Fibroblast of lung (primary cell): ENCODE measurements at regions not wholly inside any gene's neighbourhood (a gene's known extent, or its start where the extent isn't known, plus 50 kb on each side); places are given as distances from the start of the nearest gene placed in this dataset.

ENCODE experiments used
- DNase-seq, 2 donors: peaks; one replicate each; pipeline versions ENCODE4 v3.0.0 to v3.0.0-alpha.2; 2010; ENCODE audit warnings: low read depth in 2 of 2
- H2AFZ ChIP-seq: 2 replicates; pipeline ENCODE4 v1.5.1; 2012; ENCODE audit warnings: low read length, control low read depth, inconsistent platforms
- H3K27ac ChIP-seq: 2 replicates; pipeline ENCODE4 v1.5.1; 2011; ENCODE audit warnings: low read length, control low read depth; ENCODE audit not compliant: insufficient read depth
- H3K27me3 ChIP-seq: 2 replicates; pipeline ENCODE4 v1.5.1; 2011; ENCODE audit warnings: mild to moderate bottlenecking, low read length; ENCODE audit not compliant: control insufficient read depth, insufficient read depth
- H3K36me3 ChIP-seq: 2 replicates; pipeline ENCODE4 v1.5.1; 2011; ENCODE audit warnings: low read length; ENCODE audit not compliant: control insufficient read depth, insufficient read depth
- H3K4me1 ChIP-seq: 2 replicates; pipeline ENCODE4 v1.5.1; 2011; ENCODE audit warnings: low read length; ENCODE audit not compliant: control insufficient read depth, insufficient read depth; ENCODE audit errors: extremely low read depth
- H3K4me2 ChIP-seq: 2 replicates; pipeline ENCODE4 v1.5.1; 2011; ENCODE audit warnings: low read length, control low read depth; ENCODE audit not compliant: insufficient read depth; ENCODE audit errors: extremely low read depth
- H3K4me3 ChIP-seq, 4 experiments: fragments of 200-600 bp in 1 of 4; sonication (generic) in 1 of 4; replicated peaks in 1 of 4; 2 replicates each; pipeline ENCODE4 v1.5.1; 2011 to 2016; ENCODE audit warnings: low read length in 4 of 4, low read depth in 3 of 4, mild to moderate bottlenecking in 3 of 4, control low read depth in 2 of 4, inconsistent platforms in 1 of 4, mixed read lengths in 1 of 4; ENCODE audit not compliant: insufficient read depth in 1 of 4; ENCODE audit errors: control extremely low read depth in 1 of 4
- H3K79me2 ChIP-seq: 2 replicates; pipeline ENCODE4 v1.5.1; 2012; ENCODE audit warnings: mild to moderate bottlenecking, low read length, inconsistent platforms; ENCODE audit not compliant: control insufficient read depth, insufficient read depth
- H3K9ac ChIP-seq: 2 replicates; pipeline ENCODE4 v1.5.1; 2011; ENCODE audit warnings: mild to moderate bottlenecking, low read length, control low read depth; ENCODE audit not compliant: insufficient read depth
- H3K9me3 ChIP-seq: 2 replicates; pipeline ENCODE4 v1.5.1; 2012; ENCODE audit warnings: low read depth, low read length; ENCODE audit not compliant: control insufficient read depth, insufficient read depth
- H4K20me1 ChIP-seq: 2 replicates; pipeline ENCODE4 v1.5.1; 2011; ENCODE audit warnings: low read length; ENCODE audit not compliant: control insufficient read depth, insufficient read depth; ENCODE audit errors: extremely low read depth
- EZH2 ChIP-seq: IDR thresholded peaks from 2 replicates; pipeline ENCODE4 v1.5.1; 2012; ENCODE audit warnings: low read length, control low read depth, mild to moderate bottlenecking; ENCODE audit errors: missing control alignments
- TF ChIP-seq, protein P1 (sequence below), 2 donors: IDR thresholded peaks in 1 of 2; conservative IDR thresholded peaks in 1 of 2; 1 replicate in 1 of 2; 2 replicates in 1 of 2; pipeline ENCODE4 v1.5.1; 2011 to 2012; ENCODE audit warnings: low read length in 2 of 2, control low read depth in 1 of 2, inconsistent platforms in 1 of 2, low read depth in 1 of 2, mild to moderate bottlenecking in 1 of 2

DNA sequence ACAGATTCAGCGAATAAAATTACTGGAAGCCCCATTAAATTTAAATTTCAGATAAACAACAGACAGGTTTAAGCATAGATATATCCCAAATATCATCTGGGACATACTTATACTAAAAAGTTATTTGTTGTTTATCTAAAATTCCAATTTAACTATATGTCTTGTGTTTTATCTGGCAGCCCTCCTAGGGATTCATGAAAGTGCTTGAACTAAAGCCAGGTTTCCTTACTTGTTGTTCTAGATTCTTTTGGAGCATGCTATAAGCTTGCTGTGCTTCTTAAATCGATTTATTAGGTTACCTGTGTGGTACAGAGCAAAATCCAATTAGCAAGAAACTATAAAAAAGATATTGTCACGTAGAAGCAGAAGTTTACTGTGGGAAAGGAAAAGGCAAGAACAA lies 202.5 kb upstream of the GMDS start:
- no peaks in the 10 kb centered on the region for H3K4me1 ChIP-seq
- H3K4me2 ChIP-seq = no peak overlapping the region
- H2AFZ ChIP-seq = no peak overlapping the region
- no peak overlapping the region for H3K27ac ChIP-seq
- no peak overlapping the region for H3K4me3 ChIP-seq
- H4K20me1 ChIP-seq = no peaks in the 10 kb centered on the region
- H3K36me3 ChIP-seq = no peaks in the 10 kb centered on the region
- H3K79me2 ChIP-seq = no peaks in the 10 kb centered on the region
- no peak overlapping the region for H3K9ac ChIP-seq
- DNase-seq = no peak
- H3K9me3 ChIP-seq = no peaks in the 10 kb centered on the region
- H3K27me3 ChIP-seq = peaks cover 3% of the 10 kb centered on the region
- TF ChIP-seq, protein P1, sequence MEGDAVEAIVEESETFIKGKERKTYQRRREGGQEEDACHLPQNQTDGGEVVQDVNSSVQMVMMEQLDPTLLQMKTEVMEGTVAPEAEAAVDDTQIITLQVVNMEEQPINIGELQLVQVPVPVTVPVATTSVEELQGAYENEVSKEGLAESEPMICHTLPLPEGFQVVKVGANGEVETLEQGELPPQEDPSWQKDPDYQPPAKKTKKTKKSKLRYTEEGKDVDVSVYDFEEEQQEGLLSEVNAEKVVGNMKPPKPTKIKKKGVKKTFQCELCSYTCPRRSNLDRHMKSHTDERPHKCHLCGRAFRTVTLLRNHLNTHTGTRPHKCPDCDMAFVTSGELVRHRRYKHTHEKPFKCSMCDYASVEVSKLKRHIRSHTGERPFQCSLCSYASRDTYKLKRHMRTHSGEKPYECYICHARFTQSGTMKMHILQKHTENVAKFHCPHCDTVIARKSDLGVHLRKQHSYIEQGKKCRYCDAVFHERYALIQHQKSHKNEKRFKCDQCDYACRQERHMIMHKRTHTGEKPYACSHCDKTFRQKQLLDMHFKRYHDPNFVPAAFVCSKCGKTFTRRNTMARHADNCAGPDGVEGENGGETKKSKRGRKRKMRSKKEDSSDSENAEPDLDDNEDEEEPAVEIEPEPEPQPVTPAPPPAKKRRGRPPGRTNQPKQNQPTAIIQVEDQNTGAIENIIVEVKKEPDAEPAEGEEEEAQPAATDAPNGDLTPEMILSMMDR (conservative IDR thresholded peaks at IDR 0.05 in 1 of 2, IDR thresholded peaks at IDR 0.05 in 1 of 2; ENCODE audit: low read depth in 1 of 2, low read length in 2 of 2) = no peak
- TF ChIP-seq EZH2 = no peak

DNA sequence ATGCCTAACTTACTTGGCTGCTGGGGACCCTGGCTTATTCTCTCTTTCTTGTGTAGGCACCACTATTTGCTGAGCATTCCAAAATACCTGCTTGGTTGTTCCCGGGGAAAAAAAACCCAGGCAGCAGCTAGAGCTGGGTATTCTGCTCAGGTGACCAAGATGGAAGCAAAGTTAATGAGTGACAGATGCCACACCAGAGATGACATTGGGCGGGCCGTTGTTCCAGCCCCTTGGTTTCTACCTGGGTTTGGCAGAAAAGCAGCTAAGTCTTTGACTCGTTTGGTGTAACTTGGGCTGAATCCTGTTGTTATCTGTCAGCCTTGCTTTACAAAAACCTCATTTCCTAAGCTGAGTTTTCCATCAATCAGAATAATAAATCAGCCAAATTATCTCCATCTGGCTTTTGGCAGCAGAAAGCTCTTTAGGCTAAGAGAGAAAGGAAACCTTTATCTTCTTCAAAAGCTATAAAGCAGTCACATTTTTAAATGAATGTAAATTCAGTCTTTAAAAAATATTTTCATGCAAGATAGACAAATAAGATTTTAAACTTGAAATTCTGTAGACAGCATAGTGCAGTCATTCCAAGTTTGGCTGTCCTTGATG lies 202.0 kb upstream of the GMDS start:
- Histone ChIP-seq H3K36me3 (no peaks in the 10 kb centered on the region), H3K9ac (no peak overlapping the region), H3K79me2 (no peaks in the 10 kb centered on the region), H4K20me1 (no peaks in the 10 kb centered on the region), H2AFZ (no peak overlapping the region), H3K9me3 (no peaks in the 10 kb centered on the region), H3K27ac (no peak overlapping the region), H3K4me1 (no peaks in the 10 kb centered on the region), H3K27me3 (peaks cover 3% of the 10 kb centered on the region), H3K4me2 (no peak overlapping the region), H3K4me3 (no peak overlapping the region)
- TF ChIP-seq, protein P1 (conservative IDR thresholded peaks at IDR 0.05 in 1 of 2, IDR thresholded peaks at IDR 0.05 in 1 of 2; ENCODE audit: low read depth in 1 of 2, low read length in 2 of 2) = no peak
- TF ChIP-seq EZH2 = no peak
- no peak for DNase-seq

DNA sequence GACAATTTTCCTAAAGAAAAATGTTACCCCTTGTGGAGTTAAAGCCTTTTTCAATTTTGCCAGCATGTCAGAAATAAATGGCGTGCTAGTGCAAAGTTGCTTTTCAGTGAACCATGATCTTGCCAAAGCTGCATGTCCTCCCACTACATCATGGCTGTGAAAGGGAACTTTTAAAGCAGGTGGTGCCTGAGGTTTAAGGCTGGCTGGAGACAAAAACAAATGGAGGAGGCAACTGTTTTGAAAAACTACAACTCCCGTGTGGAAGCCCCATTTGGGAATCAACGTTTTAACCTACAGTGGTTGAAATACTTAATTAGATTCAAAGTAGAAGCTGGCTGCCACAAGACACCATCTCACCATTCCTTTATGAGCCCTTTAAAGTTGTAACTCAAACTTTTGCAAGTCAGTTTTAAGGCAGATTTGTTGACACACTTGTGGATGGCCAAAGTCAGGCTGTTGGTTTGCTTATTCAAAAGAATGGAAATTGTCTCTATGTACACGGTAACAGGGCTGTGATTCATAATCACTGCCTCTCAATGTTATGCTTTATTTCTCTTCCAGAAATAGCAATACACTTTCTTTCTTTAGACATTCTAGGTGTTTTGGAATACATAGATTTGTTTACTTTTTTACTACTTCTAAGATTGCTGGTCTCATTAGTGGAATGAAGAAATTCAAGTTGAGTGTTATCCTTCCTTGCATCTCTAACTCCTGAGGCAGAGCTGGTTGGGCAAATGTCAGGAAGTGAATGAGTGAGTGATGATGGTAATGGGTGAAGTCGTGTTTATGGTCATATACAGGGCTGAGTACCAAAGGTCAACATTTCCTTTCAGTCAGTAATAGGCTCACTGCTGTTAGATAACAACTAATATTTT lies 196.4 kb upstream of the GMDS start:
- Histone ChIP-seq H3K9me3 (no peaks in the 10 kb centered on the region), H3K9ac (no peak overlapping the region), H3K4me3 (no peak overlapping the region), H3K79me2 (no peaks in the 10 kb centered on the region), H3K27me3 (no peaks in the 10 kb centered on the region), H3K27ac (no peak overlapping the region), H3K36me3 (no peaks in the 10 kb centered on the region), H4K20me1 (no peaks in the 10 kb centered on the region), H3K4me2 (no peak overlapping the region), H3K4me1 (no peaks in the 10 kb centered on the region), H2AFZ (no peak overlapping the region)
- no peak for DNase-seq
- no peak for TF ChIP-seq EZH2
- TF ChIP-seq, protein P1 (conservative IDR thresholded peaks at IDR 0.05 in 1 of 2, IDR thresholded peaks at IDR 0.05 in 1 of 2; ENCODE audit: low read depth in 1 of 2, low read length in 2 of 2) = no peak
